GM21619 (cell line): ENCODE measurements at regions not wholly inside any gene's neighbourhood (a gene's known extent, or its start where the extent isn't known, plus 50 kb on each side); places are given as distances from the start of the nearest gene placed in this dataset.
A peak's percentile ranks its signal among the peaks of the same experiment; 100 is the strongest.
"Not testable (repeated sequence)": the region's sequence is repeated elsewhere in the genome, so short reads cannot be mapped to it uniquely, and the experiment has no call there.

ENCODE experiments used
- ATAC-seq: cut with Tn5 transposase; IDR thresholded peaks from one replicate; pipeline ENCODE4 v1.9.1; 2021; ENCODE audit not compliant: unreplicated experiment

DNA sequence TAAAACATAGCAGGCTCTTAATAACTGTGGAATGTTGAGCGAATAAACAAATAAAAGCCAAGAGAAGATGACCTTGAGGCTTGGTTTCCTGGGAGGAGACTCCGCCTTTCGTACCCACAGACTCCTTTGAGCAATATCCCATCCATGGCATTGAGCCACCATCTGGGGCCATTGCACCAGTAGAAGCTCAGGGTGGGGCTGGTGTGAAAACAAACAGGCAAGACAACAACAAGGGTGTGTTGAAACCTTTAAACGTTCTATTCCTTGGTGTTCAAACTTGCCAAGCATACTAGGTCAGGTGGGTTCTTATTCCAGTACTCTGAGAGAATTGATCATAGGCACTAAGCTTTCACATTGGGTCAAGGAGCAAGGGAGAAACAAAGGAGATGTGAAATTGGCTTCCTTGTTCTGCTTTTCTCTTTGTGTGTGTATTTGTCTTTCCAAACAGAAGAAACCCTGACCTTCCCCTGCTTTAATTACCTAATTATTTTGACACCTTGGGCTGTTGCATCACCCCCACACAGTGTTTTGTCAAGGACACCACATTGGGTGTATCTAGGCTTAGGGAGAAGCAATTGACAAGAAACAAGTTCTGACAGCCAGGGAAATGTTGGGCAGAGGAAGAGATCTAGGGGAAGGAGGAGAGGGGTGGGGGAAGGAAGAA lies 105.1 kb upstream of the BCL6 start:
- ATAC-seq: no peak

DNA sequence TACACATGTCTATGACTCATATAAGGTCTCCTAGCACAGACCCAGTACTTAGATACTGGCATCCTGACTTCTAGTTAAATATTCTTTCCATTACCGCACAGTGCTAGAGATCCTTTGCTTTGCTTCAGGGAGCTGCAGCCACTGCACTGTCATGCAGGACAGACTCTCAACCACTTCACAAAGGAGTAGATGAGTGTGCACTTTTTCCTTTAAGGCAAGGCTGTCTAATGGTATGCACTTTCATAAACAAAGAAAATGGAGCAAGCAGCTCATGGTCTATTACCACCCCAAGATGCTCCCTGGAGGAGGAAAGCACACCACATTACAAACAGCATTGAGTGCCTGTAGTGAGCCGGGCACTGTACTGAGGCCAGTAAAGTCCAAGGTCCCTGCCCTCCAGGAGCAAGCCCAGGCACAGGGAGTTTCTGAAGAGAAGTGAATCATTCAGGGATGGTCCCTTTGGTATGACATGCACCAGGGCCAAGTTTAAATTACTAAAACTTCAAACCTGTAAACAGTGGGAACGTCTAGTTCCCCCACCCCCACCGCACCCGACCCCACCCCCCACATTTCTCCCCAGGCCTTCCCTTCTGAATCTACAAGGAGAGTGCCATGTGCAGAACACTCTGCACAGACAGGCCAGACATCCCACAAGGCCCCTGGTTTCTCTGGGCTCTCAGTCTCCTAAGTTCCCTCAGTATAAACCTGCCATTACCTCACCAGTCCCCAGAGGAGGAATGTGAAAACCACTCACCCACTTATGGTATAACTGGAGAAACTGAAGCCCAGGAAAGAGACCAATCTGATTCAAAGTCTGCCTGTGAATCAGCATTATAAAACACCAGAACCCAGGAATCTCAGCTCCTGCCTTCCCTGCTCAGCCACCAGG lies 107.8 kb upstream of the BCL6 start:
- no peak for ATAC-seq

DNA sequence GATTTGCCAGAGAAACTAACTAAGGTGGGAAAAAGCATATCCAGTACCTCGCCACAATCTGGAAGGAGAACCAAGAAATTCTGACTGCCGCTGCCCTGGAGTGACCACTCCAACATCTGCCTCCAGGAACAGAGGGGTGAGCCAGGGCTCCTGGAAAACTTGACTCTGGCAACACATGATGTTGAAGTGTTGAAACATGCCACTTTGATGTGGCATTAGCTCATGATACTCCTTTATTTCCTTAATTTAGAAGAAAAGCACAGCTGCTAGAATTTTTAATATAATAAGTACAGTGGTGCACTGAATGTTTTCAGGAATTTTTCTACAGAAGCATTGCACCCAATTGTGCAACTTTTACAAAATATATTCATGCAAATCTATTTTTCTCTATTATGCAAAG lies 109.9 kb upstream of the BCL6 start:
- no peak for ATAC-seq

DNA sequence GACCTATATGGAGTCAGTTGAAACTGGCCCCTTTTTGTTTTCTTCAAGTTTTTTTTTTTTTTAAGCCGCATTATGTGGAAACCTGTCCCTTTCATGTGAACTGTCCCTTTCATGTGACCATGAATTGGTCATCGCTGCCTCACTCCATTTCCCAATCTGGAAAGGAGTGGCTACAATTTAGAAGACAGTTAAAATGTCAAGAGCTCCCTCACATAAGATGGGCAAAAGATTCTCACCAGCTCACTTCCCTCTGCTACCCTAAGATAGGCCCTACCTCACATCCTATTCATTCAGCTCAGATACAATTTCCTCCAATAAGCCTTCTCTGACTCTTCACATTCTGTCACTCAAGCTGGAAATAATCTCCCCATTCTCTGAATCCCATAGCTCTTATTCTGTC lies 111.3 kb upstream of the BCL6 start:
- ATAC-seq: no peak

DNA sequence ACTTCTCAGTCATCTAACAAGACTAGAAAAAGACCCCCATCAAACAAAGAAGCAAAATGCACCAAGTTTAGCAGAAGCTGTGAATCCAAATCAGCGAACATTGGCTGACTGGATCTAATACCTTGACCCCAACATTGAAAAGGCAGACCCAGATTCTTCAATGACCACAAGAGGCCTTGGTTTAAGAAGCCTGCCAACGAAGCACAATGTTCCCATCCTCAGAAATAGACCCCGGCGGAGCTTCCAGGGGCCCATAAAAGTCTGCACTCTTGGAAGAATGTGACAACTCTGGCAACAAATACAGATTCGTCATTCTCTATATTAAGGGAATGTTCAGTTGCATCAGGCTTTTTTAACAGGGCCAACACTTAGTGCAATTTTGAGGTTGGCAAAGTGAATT lies 112.8 kb upstream of the BCL6 start:
- no peak for ATAC-seq

DNA sequence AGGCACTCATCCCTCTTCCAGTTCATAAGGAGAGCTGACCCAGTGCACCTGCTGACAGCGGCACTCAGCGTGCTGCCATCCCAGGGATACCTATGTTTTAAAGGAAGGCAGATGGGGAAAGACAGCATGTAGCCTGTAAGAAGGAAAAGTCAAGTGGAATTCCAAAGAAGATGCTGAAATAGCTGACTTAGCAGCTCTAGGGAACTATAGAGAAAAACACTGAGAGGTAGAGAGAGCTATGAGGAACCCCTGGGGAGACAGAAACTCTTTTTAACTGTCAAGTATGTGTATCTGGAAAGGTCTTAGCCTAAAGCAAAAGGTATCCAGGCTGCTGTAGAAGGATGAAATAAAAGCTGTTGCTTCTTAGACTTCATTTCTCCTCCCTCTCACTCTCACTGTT lies 113.4 kb upstream of the BCL6 start:
- ATAC-seq: no peak

DNA sequence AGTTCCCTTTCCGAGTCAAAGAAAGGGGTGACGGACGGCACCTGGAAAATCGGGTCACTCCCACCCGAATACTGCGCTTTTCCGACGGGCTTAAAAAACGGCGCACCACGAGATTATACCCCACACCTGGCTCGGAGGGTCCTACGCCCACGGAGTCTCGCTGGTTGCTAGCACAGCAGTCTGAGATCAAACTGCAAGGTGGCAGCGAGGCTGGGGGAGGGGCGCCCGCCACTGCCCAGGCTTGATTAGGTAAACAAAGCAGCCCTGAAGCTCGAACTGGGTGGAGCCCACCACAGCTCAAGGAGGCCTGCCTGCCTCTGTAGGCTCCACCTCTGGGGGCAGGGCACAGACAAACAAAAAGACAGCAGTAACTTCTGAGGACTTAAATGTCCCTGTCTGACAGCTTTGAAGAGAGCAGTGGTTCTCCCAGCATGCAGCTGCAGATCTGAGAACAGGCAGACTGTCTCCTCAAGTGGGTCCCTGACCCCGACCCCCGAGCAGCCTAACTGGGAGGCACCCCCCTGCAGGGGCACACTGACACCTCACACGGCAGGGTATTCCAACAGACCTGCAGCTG lies 117.5 kb upstream of the BCL6 start:
- ATAC-seq: not testable (repeated sequence)

DNA sequence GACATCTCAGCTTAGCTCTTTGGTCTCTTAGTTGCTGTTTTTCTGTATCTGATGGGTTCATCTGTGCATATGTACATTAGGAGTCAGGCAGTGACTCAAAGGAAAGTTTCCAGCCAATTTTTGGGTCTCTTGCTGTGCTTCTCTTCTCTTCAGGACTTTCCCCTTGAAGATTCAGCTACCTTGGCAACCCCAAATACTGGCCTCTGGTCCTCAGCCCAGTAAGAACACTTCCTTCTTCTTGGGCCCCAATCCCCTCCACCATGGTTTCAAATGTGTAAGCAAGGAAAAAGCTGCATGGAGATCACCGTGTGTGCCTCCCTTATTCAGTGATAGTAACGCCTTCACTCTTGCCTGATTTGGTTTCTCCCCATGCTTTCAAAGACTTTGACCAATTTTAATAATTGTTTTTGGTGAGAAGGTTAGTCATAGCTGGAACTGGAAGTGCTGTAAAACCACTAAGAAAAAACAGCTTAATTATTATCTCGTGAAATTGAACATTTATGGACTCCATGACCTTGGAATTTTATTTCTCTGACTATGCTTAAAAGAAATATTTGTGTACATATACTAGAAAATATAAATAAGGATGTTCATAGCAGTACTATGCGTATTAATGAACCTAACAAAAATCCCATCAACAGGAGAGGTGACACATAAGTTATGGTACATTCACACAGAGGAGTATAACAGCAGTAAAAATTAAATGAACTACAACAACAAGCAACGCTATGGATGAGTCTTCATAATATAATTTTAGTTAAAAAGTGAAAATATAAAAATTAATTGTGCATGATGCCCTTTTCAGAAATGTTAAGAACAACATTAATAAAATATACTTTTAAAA lies 125.3 kb upstream of the BCL6 start:
- ATAC-seq: peak; percentile 87

DNA sequence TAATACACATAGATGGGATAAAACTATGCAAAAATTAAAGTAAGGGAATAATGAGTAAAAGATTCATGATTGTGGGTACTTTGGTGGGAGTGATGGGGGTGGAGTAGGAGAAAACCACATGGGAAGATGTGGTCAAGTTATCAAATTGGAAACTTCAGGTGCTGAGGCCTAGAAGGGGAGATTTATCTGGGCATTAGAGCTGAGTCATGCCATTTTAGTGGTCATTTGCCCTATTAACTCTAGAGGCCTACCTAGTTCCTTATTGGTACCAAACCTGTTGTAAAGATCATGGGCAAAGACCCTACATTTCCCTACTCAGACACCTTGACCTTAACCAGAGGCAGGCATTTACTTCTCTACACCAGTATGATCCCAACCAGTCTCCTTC lies 125.9 kb upstream of the BCL6 start:
- no peak for ATAC-seq

DNA sequence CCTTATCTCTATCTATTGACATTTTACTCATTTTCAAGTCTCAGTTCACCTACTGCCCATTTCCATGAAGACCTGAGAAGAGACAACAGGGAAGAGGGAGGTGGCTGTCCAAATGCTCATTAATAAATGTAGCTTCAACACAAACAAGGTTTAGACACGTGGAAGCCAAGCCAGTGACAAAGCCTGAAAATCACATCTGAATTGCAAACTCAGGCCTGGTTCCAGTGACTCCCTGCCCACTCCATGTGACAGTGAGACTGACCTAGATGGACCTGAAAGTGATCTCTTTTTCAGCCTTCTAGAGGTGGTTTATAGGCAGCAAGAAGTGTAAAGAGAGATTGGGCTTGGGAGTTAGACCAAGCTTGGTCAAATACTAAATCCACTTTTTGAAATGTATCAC lies 126.6 kb upstream of the BCL6 start:
- ATAC-seq: no peak

DNA sequence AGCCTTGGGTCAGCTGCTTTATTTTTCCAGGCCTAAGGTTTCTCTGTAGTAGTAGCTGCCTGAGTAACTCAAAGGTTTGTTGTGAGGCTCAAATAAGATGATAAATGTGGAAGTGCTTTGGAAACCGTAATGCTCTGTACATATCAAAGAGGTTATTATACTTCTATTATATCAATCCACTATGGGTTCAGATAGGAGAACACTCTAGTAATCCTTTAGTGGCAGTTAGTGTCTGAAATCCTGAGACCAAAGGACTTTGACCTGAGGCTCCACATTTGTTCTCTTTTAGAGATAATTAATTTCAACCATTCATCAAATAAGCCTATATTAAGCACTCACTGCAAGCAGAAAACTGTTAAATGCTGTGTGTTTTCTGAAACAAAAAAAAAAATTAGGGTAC lies 128.6 kb upstream of the BCL6 start:
- no peak for ATAC-seq

DNA sequence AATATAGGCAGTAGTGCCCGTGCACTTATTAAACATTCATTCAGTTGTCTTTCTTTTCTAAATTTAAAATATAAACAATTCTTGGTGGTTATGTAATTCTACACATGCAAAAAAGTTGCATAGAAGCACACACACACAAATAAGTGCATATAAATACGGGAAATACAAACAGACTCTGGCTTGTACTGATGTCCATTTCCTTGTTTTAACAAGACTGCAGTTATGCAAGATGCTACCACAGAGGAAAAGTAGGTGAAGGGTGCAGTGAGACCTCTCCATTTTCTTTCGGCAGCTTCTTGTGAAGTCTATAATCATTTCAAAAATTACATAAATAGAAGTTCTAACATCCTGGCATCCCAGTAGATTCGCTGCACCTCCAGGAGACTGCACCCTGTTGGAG lies 130.6 kb upstream of the BCL6 start:
- ATAC-seq: no peak

DNA sequence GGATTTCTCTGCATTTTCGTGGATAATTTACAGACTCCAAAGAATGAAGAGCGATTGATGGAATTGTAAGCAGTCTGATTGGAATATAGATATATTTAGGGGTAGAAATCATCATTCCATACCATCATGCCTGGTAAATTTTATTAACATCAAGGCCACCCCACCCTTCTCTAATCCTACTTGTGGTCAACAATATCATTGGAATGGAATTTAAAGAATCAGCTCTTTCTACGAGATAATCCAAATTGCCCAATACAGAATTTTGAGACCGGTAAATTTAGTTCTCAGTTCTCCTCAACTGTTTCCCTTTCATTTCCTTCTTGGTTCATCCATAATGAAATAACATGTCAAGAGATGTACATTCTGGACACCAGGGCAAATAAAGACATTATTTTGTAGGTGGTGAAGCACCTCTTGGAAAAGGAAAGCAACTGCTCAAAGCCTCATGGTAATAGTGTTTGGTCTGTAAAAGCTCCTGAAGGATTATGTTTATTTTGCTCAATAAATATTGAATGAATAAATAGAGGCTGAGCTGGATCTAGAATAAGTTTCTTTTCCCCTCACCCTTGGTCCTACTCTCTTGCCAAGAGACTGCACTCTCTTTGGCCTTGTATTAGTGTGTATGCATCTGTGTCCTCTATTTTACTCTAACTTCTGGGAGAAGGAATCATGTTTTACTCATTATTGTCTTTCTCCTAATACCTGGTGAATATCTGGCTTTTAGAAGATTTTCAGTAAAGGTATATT lies 133.7 kb upstream of the BCL6 start:
- no peak for ATAC-seq

DNA sequence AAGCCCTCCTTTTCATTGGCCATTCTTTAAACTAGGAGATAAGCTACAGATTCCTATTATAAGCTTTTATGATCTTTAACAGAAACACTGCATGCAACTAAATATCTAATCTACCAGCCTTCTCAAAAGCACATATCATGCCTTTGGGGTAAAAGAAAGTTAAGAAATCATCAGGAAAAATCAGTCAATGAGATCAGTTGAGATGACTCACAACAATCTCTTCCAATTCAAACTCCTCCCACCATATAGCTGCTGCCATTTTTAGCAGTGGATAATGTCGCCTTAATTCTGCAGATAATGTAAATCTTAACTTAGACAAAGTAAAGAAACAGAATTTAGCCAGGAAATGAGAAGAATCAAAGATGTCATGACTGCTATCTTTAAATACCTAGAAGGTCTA lies 135.2 kb upstream of the BCL6 start:
- ATAC-seq: no peak

DNA sequence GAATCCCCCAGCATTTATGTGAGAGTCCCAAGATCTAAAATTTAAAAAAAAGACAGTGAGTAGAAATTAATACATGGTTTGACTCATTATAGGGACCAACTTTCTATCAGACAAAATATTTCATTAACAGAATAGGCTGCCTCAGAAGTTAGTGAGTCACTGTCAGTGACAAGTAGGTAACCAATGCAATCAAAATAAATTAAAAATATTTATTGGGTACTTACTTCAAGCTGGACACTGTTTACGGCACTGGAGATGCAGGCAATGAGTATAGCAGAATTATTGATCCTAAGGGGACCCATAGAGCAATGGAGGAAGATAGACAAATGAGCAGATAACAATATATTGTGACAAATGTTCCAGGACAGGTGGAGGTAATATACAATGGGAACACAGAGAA lies 135.6 kb upstream of the BCL6 start:
- ATAC-seq: no peak

DNA sequence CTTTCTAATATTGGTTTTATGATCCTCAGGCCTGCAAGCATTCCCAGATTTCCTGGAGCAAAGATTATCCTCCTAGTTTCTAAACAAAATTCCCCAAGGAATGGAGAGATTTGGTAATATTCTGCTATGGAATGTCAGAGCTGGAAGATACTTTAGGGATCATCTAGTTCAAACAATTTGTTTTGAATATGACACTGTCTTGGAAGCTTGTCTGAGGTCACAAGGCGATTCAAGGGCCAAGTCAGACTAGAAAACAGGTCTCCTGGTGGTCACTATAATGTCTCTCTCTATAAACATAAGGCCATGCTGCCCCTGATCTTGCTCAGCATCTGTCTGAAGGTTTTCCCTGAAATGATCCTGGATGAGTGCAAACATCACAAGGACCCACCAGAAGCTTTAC lies 143.4 kb upstream of the BCL6 start:
- no peak for ATAC-seq

DNA sequence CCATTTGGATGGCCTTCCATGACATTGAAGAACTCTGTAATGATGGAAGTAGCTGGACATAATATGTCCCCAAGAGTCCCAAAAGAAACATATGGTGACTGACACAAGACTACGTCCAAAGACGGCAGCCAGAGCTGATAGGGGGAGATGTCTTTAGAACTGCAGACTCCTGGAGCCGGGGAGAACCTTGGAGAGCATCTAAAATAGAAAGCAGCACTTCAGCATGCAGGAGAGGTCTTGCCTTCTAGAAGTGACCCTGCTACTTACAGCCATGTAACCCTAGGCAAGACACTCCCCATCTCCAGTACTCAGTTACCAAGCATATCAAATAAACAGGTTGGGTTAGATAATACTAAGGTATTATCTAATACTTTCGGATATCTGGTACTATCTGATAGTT lies 143.8 kb upstream of the BCL6 start:
- no peak for ATAC-seq

DNA sequence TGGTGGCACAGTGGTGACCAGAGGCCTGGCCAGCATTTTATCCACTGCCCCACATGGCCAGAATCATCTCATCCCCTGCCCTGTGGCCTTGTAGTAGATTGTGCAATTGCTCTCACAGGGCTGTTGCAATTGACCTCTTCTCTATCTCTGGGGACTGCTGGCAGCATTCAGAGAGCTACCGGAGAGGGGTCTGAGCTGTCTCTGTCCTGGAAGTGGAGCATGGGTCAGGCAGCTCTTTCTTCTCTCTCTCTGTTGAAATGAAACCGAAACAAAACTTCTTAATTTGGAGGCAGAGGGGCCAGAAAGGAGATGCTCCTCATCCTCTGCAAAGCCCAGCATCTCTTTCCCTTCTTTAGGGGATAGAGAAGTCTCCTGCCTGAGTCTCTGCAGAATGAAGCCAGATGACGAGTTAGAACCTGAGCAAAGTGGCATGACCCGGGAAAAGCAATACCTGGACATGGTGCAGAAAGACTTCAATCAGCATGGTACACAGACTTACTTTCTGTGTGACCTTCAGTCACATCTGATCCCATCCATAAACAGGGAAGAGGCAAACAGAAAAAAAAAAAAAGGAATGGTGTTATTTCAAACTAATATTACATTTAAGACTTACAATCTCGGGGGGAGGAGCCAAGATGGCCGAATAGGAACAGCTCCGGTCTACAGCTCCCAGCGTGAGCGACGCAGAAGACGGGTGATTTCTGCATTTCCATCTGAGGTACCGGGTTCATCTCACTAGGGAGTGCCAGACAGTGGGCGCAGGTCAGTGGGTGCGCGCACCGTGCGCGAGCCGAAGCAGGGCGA lies 144.5 kb upstream of the BCL6 start:
- no peak for ATAC-seq

DNA sequence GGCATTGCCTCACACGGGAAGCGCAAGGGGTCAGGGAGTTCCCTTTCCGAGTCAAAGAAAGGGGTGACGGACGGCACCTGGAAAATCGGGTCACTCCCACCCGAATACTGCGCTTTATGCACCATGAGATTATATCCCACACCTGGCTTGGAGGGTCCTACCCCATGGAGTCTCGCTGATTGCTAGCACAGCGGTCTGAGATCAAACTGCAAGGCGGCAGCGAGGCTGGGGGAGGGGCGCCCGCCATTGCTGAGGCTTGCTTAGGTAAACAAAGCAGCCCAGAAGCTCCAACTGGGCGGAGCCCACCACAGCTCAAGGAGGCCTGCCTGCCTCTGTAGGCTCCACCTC lies 145.1 kb upstream of the BCL6 start:
- not testable (repeated sequence) for ATAC-seq

DNA sequence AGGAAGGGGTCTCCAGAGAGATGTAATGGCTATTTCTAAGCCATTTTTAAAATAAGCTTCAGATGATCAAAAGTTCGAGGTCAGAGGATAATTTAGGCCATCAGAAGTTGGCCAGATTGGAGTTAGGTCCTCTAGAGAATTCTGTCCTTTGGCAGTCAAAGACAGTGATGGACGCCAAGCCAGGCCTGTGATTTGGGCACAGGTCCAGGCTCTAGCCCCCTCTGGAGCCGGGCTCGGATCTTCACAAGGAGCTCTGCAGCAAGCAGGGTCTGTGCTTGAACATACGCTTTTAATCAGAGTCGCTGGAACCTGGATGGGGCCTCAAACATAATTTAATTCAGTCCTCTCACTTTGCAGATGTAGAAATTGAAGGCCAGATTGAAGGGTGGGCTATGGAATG lies 151.4 kb upstream of the BCL6 start:
- ATAC-seq: no peak
